C4-2B (cell line): ENCODE measurements at regions not wholly inside any gene's neighbourhood (a gene's known extent, or its start where the extent isn't known, plus 50 kb on each side); places are given as distances from the start of the nearest gene placed in this dataset.
A peak's percentile ranks its signal among the peaks of the same experiment; 100 is the strongest.

Source experiments
- H3K27ac ChIP-seq: fragments of 450-650 bp; 2 replicates; pipeline ENCODE4 v1.5.1; 2017
- CTCF ChIP-seq: fragments of 450-650 bp; conservative IDR thresholded peaks from 2 replicates; pipeline ENCODE4 v1.5.1; 2017; ENCODE audit warnings: mild to moderate bottlenecking
- ZFX ChIP-seq: fragments of 450-650 bp; IDR thresholded peaks from 2 replicates; pipeline ENCODE4 v1.6.1; 2017

- no peak overlapping the region; the same call in 1 of the 2 replicates for H3K27ac ChIP-seq
- TF ChIP-seq ZFX (no peak), CTCF (no peak)
Observed at GRCh38 chr7:22005151-22005550, 59.5 kb upstream of the CDCA7L start.

GRCh38 chr7:22002726-22003125, 57.0 kb upstream of the CDCA7L start:
- TF ChIP-seq ZFX, result no peak
- no peak overlapping the region for H3K27ac ChIP-seq

- no peak overlapping the region for H3K27ac ChIP-seq
- TF ChIP-seq CTCF, result peak; percentile 87
- TF ChIP-seq ZFX, result no peak
Observed at GRCh38 chr7:22001345-22002004, 55.8 kb upstream of the CDCA7L start.

- TF ChIP-seq CTCF (no peak), ZFX (no peak)
Observed at GRCh38 chr7:21999896-22000295, 54.2 kb upstream of the CDCA7L start.

GRCh38 chr7:21996641-21997040, 50.9 kb upstream of the CDCA7L start:
- TF ChIP-seq CTCF (no peak), ZFX (no peak)
- H3K27ac ChIP-seq, result no peak overlapping the region

More at GRCh38 chr7:21999896-22000295, 54.2 kb upstream of the CDCA7L start:
- no peak overlapping the region for H3K27ac ChIP-seq
